SKM-1 (cell line): ENCODE measurements at regions not wholly inside any gene's neighbourhood (a gene's known extent, or its start where the extent isn't known, plus 50 kb on each side); places are given as distances from the start of the nearest gene placed in this dataset.

Source experiments
- DNase-seq: peaks from one replicate; lab custom pipeline; 2025; ENCODE audit not compliant: unreplicated experiment; lab: John Stamatoyannopoulos, UW

DNA sequence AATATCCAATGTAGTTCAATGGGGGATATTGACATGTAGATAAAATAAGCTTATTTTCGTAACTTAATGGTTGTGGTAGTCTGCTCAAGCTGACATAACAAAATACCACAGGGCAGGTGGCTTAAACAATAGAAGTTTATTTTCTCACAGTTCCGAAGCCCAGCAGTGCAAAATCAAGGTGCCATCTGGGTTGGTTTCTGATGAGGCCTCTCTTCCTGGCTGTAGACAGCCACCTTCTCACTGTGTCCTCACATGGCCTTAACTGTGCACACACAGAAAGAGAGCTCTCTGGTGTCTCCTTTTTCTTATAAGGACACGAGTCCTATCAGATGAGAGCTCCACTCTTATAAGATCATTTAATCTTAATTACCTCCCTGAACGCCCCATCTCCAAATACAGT is 64.8 kb upstream of the IPO9 start:
- no peak for DNase-seq

- DNase-seq, result no peak
These were observed 64.4 kb upstream of the IPO9 start for GRCh38 chr1:201764579-201764978.

DNA sequence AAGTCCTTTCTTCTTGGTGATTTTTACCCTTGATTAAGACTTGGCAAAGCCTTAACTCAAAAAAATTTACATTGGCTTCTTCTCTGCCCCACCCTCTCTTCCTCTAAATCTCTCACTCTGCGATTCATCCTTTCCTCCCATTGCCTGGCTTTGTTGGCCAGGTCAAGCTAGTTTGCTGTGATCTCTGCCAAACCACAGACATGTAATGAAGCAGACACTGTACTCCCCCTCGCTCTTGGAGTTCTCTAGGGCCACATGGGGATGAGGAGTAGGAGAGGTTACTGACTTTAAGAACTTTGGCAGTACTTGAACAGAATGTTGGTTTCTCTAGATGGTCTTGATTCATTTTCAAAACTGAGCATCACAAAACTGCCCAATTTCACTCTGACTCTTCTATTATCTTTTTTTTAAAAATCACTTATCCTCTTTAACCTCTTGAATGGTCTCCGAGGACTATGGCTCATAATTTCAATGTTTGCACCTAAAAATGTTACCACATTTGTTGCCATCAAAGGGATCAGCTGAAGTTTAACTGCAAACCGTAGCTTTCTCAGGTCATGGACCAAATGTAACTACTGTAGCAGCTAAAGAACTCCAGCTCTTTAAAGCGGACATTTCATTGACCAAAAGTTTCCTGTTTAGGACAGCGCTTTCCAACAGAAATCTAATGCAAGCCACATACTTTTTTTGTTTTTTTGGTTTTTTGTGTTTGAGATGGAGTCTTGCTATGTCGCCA is 62.7 kb upstream of the IPO9 start:
- DNase-seq, result no peak

GRCh38 chr1:201767339-201767738 is 61.6 kb upstream of the IPO9 start:
- no peak for DNase-seq

- no peak for DNase-seq
These were observed 59.9 kb upstream of the IPO9 start for GRCh38 chr1:201769072-201769471.

- DNase-seq, result no peak
These were observed 59.0 kb upstream of the IPO9 start for GRCh38 chr1:201769966-201770365.

DNA sequence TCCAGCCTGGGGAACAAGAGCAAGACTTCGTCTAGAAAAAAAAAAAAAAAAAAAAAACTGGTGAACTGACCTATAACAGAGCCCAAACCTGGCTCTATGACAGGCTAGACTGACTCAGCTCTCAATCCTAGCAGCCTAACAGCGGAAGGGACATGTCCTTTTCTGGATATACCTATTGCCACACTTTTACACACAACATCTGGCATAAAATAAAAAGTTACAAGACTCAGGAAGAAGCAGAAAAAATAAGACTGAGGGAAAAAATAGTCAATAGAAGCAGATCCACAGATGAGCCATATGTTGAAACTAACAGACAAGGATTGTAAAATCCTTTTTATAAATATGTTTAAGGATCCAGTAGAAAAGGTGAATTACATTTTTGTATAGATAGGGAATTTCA is 57.5 kb upstream of the IPO9 start:
- DNase-seq, result no peak

GRCh38 chr1:201772178-201772577 is 56.8 kb upstream of the IPO9 start:
- no peak for DNase-seq

DNA sequence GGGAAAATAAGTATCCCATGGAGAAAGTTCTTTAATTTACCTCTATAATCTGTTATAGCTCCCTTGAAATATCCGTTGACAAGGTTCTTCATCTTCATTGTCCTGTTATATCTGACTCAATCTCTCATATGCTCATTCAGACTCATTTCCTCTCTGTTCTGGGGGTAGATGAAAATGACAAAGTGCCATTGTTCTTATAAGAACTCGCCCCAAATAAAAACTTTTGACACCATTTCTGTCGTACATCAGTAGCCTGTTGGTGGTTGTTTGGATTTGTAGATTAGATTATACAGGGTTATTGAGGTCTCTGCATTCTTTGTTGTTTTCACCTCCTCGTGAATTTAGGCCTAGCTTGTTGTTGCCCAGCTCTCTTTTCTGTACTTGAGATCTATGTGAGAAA is 55.2 kb upstream of the IPO9 start:
- DNase-seq, result no peak

GRCh38 chr1:201774224-201774982 is 54.6 kb upstream of the IPO9 start:
- no peak for DNase-seq

- DNase-seq, result no peak
These were observed 54.0 kb upstream of the IPO9 start for GRCh38 chr1:201774983-201775344.

GRCh38 chr1:201775380-201775779 is 53.6 kb upstream of the IPO9 start:
- no peak for DNase-seq

- no peak for DNase-seq
These were observed 50.5 kb upstream of the IPO9 start for GRCh38 chr1:201778279-201779065.
